GM12865 (cell line): ENCODE measurements at regions not wholly inside any gene's neighbourhood (a gene's known extent, or its start where the extent isn't known, plus 50 kb on each side); places are given as distances from the start of the nearest gene placed in this dataset.
A peak's percentile ranks its signal among the peaks of the same experiment; 100 is the strongest.

Source experiments
- DNase-seq: peaks from one replicate; pipeline ENCODE4 v3.0.0; 2010; ENCODE audit warnings: low read depth
- H3K4me3 ChIP-seq: 2 replicates; pipeline ENCODE4 v1.5.1; 2011; ENCODE audit warnings: mild to moderate bottlenecking, low read depth, low read length, control low read depth
- CTCF ChIP-seq: IDR thresholded peaks from 2 replicates; pipeline ENCODE4 v1.5.1; 2011; ENCODE audit warnings: low read length, control low read depth, low read depth, inconsistent platforms; ENCODE audit not compliant: insufficient read depth; ENCODE audit errors: missing control alignments

GRCh38 chr6:8229915-8230756 lies 127.8 kb upstream of the EEF1E1 start:
- no peak for DNase-seq
- TF ChIP-seq CTCF, result no peak
- no peak overlapping the region for H3K4me3 ChIP-seq

GRCh38 chr6:8225113-8225512 lies 122.8 kb upstream of the EEF1E1 start:
- no peak overlapping the region for H3K4me3 ChIP-seq
- no peak for TF ChIP-seq CTCF
- no peak for DNase-seq

GRCh38 chr6:8223678-8224077 lies 121.3 kb upstream of the EEF1E1 start:
- TF ChIP-seq CTCF, result no peak
- H3K4me3 ChIP-seq, result no peak overlapping the region
- DNase-seq, result no peak

- no peak overlapping the region for H3K4me3 ChIP-seq
- DNase-seq, result peak; percentile 54
- peak; percentile 62 for TF ChIP-seq CTCF
Observed at GRCh38 chr6:8219352-8219943, 117.1 kb upstream of the EEF1E1 start.

- no peak for TF ChIP-seq CTCF
- H3K4me3 ChIP-seq, result no peak overlapping the region
- DNase-seq, result no peak
Observed at GRCh38 chr6:8218861-8219260, 116.5 kb upstream of the EEF1E1 start.

GRCh38 chr6:8215631-8216030 lies 113.3 kb upstream of the EEF1E1 start:
- H3K4me3 ChIP-seq, result no peak overlapping the region
- DNase-seq, result no peak
- no peak for TF ChIP-seq CTCF
